ENCODE measurements at regions not wholly inside any gene's neighbourhood (a gene's known extent, or its start where the extent isn't known, plus 50 kb on each side); places are given as distances from the start of the nearest gene placed in this dataset.

GRCh38 chr10:131788386-131788785 lies 112.4 kb upstream of the PPP2R2D start:
- 52% methylated on average over 6 of the region's 6 CpGs for WGBS
- H3K4ac ChIP-seq (ENCODE audit: low read depth in 1 of 2, low read length in 2 of 2) = no peak overlapping the region
- no peak overlapping the region for H4K91ac ChIP-seq (ENCODE audit: low read length)
- DNase-seq = no peak
- no peak overlapping the region for H2BK15ac ChIP-seq (ENCODE audit: low read depth, poor library complexity, severe bottlenecking)
- no peaks in the 10 kb centered on the region for H3K79me1 ChIP-seq (replicated peaks; ENCODE audit: low read length, poor library complexity, severe bottlenecking)
- no peaks in the 10 kb centered on the region for H3K36me3 ChIP-seq (ENCODE audit: control insufficient read depth in 1 of 2, insufficient read depth in 2 of 2, low read depth in 1 of 2, low read length in 2 of 2)
- no peak overlapping the region for H2BK120ac ChIP-seq (ENCODE audit: low read depth, low read length)
- no peak overlapping the region for H3K4me3 ChIP-seq (ENCODE audit: insufficient read depth in 1 of 2, low read depth in 1 of 2, low read length in 2 of 2)
- no peak overlapping the region for H3K18ac ChIP-seq (ENCODE audit: low read depth in 1 of 2, low read length in 2 of 2)
- peaks cover 4% of the 10 kb centered on the region for H3K9me3 ChIP-seq (ENCODE audit: control insufficient read depth, low read length)
- H3K4me2 ChIP-seq (ENCODE audit: low read length, poor library complexity, severe bottlenecking) = no peak overlapping the region
- H3K27me3 ChIP-seq (ENCODE audit: control insufficient read depth in 1 of 2, insufficient read depth in 1 of 2, low read length in 2 of 2) = no peaks in the 10 kb centered on the region
- H2BK12ac ChIP-seq (ENCODE audit: low read length in 2 of 2) = no peak overlapping the region
- H2AK5ac ChIP-seq (ENCODE audit: low read length, severe bottlenecking) = no peak overlapping the region
- H2BK5ac ChIP-seq (ENCODE audit: low read depth, low read length, poor library complexity, severe bottlenecking) = no peak overlapping the region
- no peak overlapping the region for H3K27ac ChIP-seq (ENCODE audit: low read length, poor library complexity, severe bottlenecking)
- H2AFZ ChIP-seq (ENCODE audit: low read depth, low read length) = no peak overlapping the region
- H4K8ac ChIP-seq (ENCODE audit: low read length) = no peak overlapping the region
- H3K4me1 ChIP-seq (ENCODE audit: control insufficient read depth, insufficient read depth, low read depth, low read length) = no peaks in the 10 kb centered on the region
- H3K23ac ChIP-seq (ENCODE audit: low read length in 2 of 2) = no peak overlapping the region
- H3K14ac ChIP-seq (ENCODE audit: low read length in 2 of 2) = no peak overlapping the region
- H3K9ac ChIP-seq (ENCODE audit: low read length) = no peak overlapping the region

GRCh38 chr10:131789516-131789915 lies 111.3 kb upstream of the PPP2R2D start:
- Histone ChIP-seq H3K36me3 (ENCODE audit: control insufficient read depth in 1 of 2, insufficient read depth in 2 of 2, low read depth in 1 of 2, low read length in 2 of 2) (no peaks in the 10 kb centered on the region), H3K18ac (ENCODE audit: low read depth in 1 of 2, low read length in 2 of 2) (no peak overlapping the region), H2AK5ac (ENCODE audit: low read length, severe bottlenecking) (no peak overlapping the region), H3K14ac (ENCODE audit: low read length in 2 of 2) (no peak overlapping the region), H4K8ac (ENCODE audit: low read length) (no peak overlapping the region), H3K4ac (ENCODE audit: low read depth in 1 of 2, low read length in 2 of 2) (no peak overlapping the region), H3K23ac (ENCODE audit: low read length in 2 of 2) (no peak overlapping the region), H3K79me1 (replicated peaks; ENCODE audit: low read length, poor library complexity, severe bottlenecking) (no peaks in the 10 kb centered on the region), H3K27ac (ENCODE audit: low read length, poor library complexity, severe bottlenecking) (no peak overlapping the region), H3K9ac (ENCODE audit: low read length) (no peak overlapping the region), H3K4me2 (ENCODE audit: low read length, poor library complexity, severe bottlenecking) (no peak overlapping the region), H2BK5ac (ENCODE audit: low read depth, low read length, poor library complexity, severe bottlenecking) (no peak overlapping the region), H3K4me1 (ENCODE audit: control insufficient read depth, insufficient read depth, low read depth, low read length) (no peaks in the 10 kb centered on the region), H3K27me3 (ENCODE audit: control insufficient read depth in 1 of 2, insufficient read depth in 1 of 2, low read length in 2 of 2) (no peaks in the 10 kb centered on the region), H2BK12ac (ENCODE audit: low read length in 2 of 2) (no peak overlapping the region), H2BK15ac (ENCODE audit: low read depth, poor library complexity, severe bottlenecking) (no peak overlapping the region), H3K4me3 (ENCODE audit: insufficient read depth in 1 of 2, low read depth in 1 of 2, low read length in 2 of 2) (no peak overlapping the region), H2AFZ (ENCODE audit: low read depth, low read length) (no peak overlapping the region), H2BK120ac (ENCODE audit: low read depth, low read length) (no peak overlapping the region), H4K91ac (ENCODE audit: low read length) (no peak overlapping the region), H3K9me3 (ENCODE audit: control insufficient read depth, low read length) (no peaks in the 10 kb centered on the region)
- DNase-seq = no peak
- WGBS = 72% methylated on average over 7 of the region's 7 CpGs

GRCh38 chr10:131790021-131790420 lies 110.8 kb upstream of the PPP2R2D start:
- Histone ChIP-seq H3K4ac (ENCODE audit: low read depth in 1 of 2, low read length in 2 of 2) (no peak overlapping the region), H2BK5ac (ENCODE audit: low read depth, low read length, poor library complexity, severe bottlenecking) (no peak overlapping the region), H3K14ac (ENCODE audit: low read length in 2 of 2) (no peak overlapping the region), H3K9ac (ENCODE audit: low read length) (no peak overlapping the region), H3K79me1 (replicated peaks; ENCODE audit: low read length, poor library complexity, severe bottlenecking) (no peaks in the 10 kb centered on the region), H2AK5ac (ENCODE audit: low read length, severe bottlenecking) (no peak overlapping the region), H2BK15ac (ENCODE audit: low read depth, poor library complexity, severe bottlenecking) (no peak overlapping the region), H2BK120ac (ENCODE audit: low read depth, low read length) (no peak overlapping the region), H2BK12ac (ENCODE audit: low read length in 2 of 2) (no peak overlapping the region), H3K36me3 (ENCODE audit: control insufficient read depth in 1 of 2, insufficient read depth in 2 of 2, low read depth in 1 of 2, low read length in 2 of 2) (no peaks in the 10 kb centered on the region), H3K27ac (ENCODE audit: low read length, poor library complexity, severe bottlenecking) (no peak overlapping the region), H3K4me3 (ENCODE audit: insufficient read depth in 1 of 2, low read depth in 1 of 2, low read length in 2 of 2) (no peak overlapping the region), H3K9me3 (ENCODE audit: control insufficient read depth, low read length) (no peaks in the 10 kb centered on the region), H4K91ac (ENCODE audit: low read length) (no peak overlapping the region), H2AFZ (ENCODE audit: low read depth, low read length) (no peak overlapping the region), H3K27me3 (ENCODE audit: control insufficient read depth in 1 of 2, insufficient read depth in 1 of 2, low read length in 2 of 2) (no peaks in the 10 kb centered on the region), H3K18ac (ENCODE audit: low read depth in 1 of 2, low read length in 2 of 2) (no peak overlapping the region), H3K4me1 (ENCODE audit: control insufficient read depth, insufficient read depth, low read depth, low read length) (no peaks in the 10 kb centered on the region), H3K4me2 (ENCODE audit: low read length, poor library complexity, severe bottlenecking) (no peak overlapping the region), H3K23ac (ENCODE audit: low read length in 2 of 2) (no peak overlapping the region), H4K8ac (ENCODE audit: low read length) (no peak overlapping the region)
- DNase-seq = no peak
- 68% methylated on average over 4 of the region's 4 CpGs for WGBS

- Histone ChIP-seq H3K18ac (ENCODE audit: low read depth in 1 of 2, low read length in 2 of 2) (no peak overlapping the region), H3K4me1 (ENCODE audit: control insufficient read depth, insufficient read depth, low read depth, low read length) (no peaks in the 10 kb centered on the region), H3K9me3 (ENCODE audit: control insufficient read depth, low read length) (peaks cover 3% of the 10 kb centered on the region), H2AK5ac (ENCODE audit: low read length, severe bottlenecking) (no peak overlapping the region), H3K14ac (ENCODE audit: low read length in 2 of 2) (no peak overlapping the region), H2AFZ (ENCODE audit: low read depth, low read length) (no peak overlapping the region), H3K23ac (ENCODE audit: low read length in 2 of 2) (no peak overlapping the region), H3K4me3 (ENCODE audit: insufficient read depth in 1 of 2, low read depth in 1 of 2, low read length in 2 of 2) (no peak overlapping the region), H2BK12ac (ENCODE audit: low read length in 2 of 2) (no peak overlapping the region), H3K36me3 (ENCODE audit: control insufficient read depth in 1 of 2, insufficient read depth in 2 of 2, low read depth in 1 of 2, low read length in 2 of 2) (no peaks in the 10 kb centered on the region), H3K27ac (ENCODE audit: low read length, poor library complexity, severe bottlenecking) (no peak overlapping the region), H2BK120ac (ENCODE audit: low read depth, low read length) (no peak overlapping the region), H3K4me2 (ENCODE audit: low read length, poor library complexity, severe bottlenecking) (no peak overlapping the region), H3K27me3 (ENCODE audit: control insufficient read depth in 1 of 2, insufficient read depth in 1 of 2, low read length in 2 of 2) (no peaks in the 10 kb centered on the region), H2BK5ac (ENCODE audit: low read depth, low read length, poor library complexity, severe bottlenecking) (no peak overlapping the region), H3K4ac (ENCODE audit: low read depth in 1 of 2, low read length in 2 of 2) (no peak overlapping the region), H4K8ac (ENCODE audit: low read length) (no peak overlapping the region), H3K79me1 (replicated peaks; ENCODE audit: low read length, poor library complexity, severe bottlenecking) (no peaks in the 10 kb centered on the region), H4K91ac (ENCODE audit: low read length) (no peak overlapping the region), H2BK15ac (ENCODE audit: low read depth, poor library complexity, severe bottlenecking) (no peak overlapping the region), H3K9ac (ENCODE audit: low read length) (no peak overlapping the region)
- 89% methylated on average over 11 of the region's 12 CpGs for WGBS
- DNase-seq = no peak
Observed at GRCh38 chr10:131792011-131792651, 108.7 kb upstream of the PPP2R2D start.
